ENCODE measurements at regions not wholly inside any gene's neighbourhood (a gene's known extent, or its start where the extent isn't known, plus 50 kb on each side); places are given as distances from the start of the nearest gene placed in this dataset.

GRCh38 chr2:166661824-166662223 lies 167.8 kb upstream of the SCN7A start:
- H3K9ac ChIP-seq (ENCODE audit: low read length): no peak overlapping the region
- no peaks in the 10 kb centered on the region for H3K4me1 ChIP-seq (ENCODE audit: control insufficient read depth in 1 of 2, insufficient read depth in 2 of 2, low read length in 2 of 2)
- no peaks in the 10 kb centered on the region; a peak in 1 of 4 replicates for H3K9me3 ChIP-seq (ENCODE audit: control insufficient read depth in 1 of 2, insufficient read depth in 1 of 2, low read depth in 1 of 2, low read length in 2 of 2)
- TF ChIP-seq EZH2phosphoT487 (IDR thresholded peaks at IDR 0.05; ENCODE audit: borderline replicate concordance) (no peak), EZH2 (IDR thresholded peaks at IDR 0.05) (no peak), EGR1 (IDR thresholded peaks at IDR 0.05; ENCODE audit: low read depth) (no peak), ATF3 (IDR thresholded peaks at IDR 0.05) (no peak), ZNF274 (IDR thresholded peaks at IDR 0.05; ENCODE audit: low read depth, low read length) (no peak), SRF (IDR thresholded peaks at IDR 0.05; ENCODE audit: low read depth) (no peak), FOSL1 (IDR thresholded peaks at IDR 0.05; ENCODE audit: low read depth) (no peak), CTCF (IDR thresholded peaks at IDR 0.05 in 2 of 3, conservative IDR thresholded peaks at IDR 0.05 in 1 of 3; ENCODE audit: borderline replicate concordance in 1 of 3, insufficient read depth in 1 of 3, low read depth in 2 of 3, low read length in 2 of 3) (no peak), POLR2AphosphoS5 (IDR thresholded peaks at IDR 0.05; ENCODE audit: low read depth, low read length) (no peak), ELF1 (IDR thresholded peaks at IDR 0.05; ENCODE audit: borderline replicate concordance, low read depth) (no peak), SP1 (IDR thresholded peaks at IDR 0.05; ENCODE audit: low read depth) (no peak), JUND (IDR thresholded peaks at IDR 0.05) (no peak), CBX3 (IDR thresholded peaks at IDR 0.05; ENCODE audit: low read depth) (no peak), SIN3A (IDR thresholded peaks at IDR 0.05; ENCODE audit: low read depth) (no peak)
- no peak overlapping the region for H3K4me3 ChIP-seq (replicated peaks in 1 of 2; ENCODE audit: low read depth in 1 of 2, low read length in 2 of 2)
- POLR2A ChIA-PET: no interaction called here
- H3K9me2 ChIP-seq (ENCODE audit: insufficient read depth): no peaks in the 10 kb centered on the region
- no peaks in the 10 kb centered on the region for H3K27me3 ChIP-seq (ENCODE audit: insufficient read depth, low read length)
- H3K79me2 ChIP-seq (ENCODE audit: insufficient read depth, low read length): no peaks in the 10 kb centered on the region
- RAD21 ChIA-PET (ENCODE audit: low non-redundant PET in 1 of 2, low total read pairs in 2 of 2, uncharacterized antibody in 2 of 2, unreplicated experiment in 2 of 2): no interaction called here
- CTCF ChIA-PET: no interaction called here
- no peak overlapping the region for H2AFZ ChIP-seq (ENCODE audit: low read depth, low read length, poor library complexity, severe bottlenecking)
- BruUV-seq (replicated peaks): no TSS peak
- H3K36me3 ChIP-seq (ENCODE audit: control insufficient read depth in 1 of 2, insufficient read depth in 2 of 2, low read length in 2 of 2): no peaks in the 10 kb centered on the region
- no peak overlapping the region for H3K27ac ChIP-seq (ENCODE audit: low read depth, low read length)
- intact Hi-C loops (cut with micrococcal nuclease): no loop called here
- DNase-seq (ENCODE audit: low read depth, low spot score) (no peak), ATAC-seq (no peak)
- no peak overlapping the region for H3K4me2 ChIP-seq (ENCODE audit: low read length)
- H4K20me1 ChIP-seq (ENCODE audit: insufficient read depth): no peaks in the 10 kb centered on the region
